T-cell (primary cell): ENCODE measurements at regions not wholly inside any gene's neighbourhood (a gene's known extent, or its start where the extent isn't known, plus 50 kb on each side); places are given as distances from the start of the nearest gene placed in this dataset.

Experiments used
- ATAC-seq, 4 experiments: fragments of 200-7000 bp in 3 of 4; fragments of 150-1000 bp in 1 of 4; cut with Tn5 transposase; replicated peaks in 1 of 4; 1 replicate in 3 of 4; 2 replicates in 1 of 4; pipeline ENCODE4 v1.10.0; 2021; ENCODE audit warnings: moderate library complexity in 3 of 4, mild to moderate bottlenecking in 2 of 4, moderate number of reproducible peaks in 1 of 4
- CTCF ChIA-PET, 2 donors: fragments of 300-600 bp; sonication (Branson Sonifier 250); formaldehyde crosslinking; loops; one replicate each; lab custom pipeline; 2022; ENCODE audit warnings: antibody characterized with exemption in 2 of 2; lab: Charles Lee
- POLR2A ChIA-PET, 2 donors: fragments of 300-600 bp; sonication (Branson Sonifier 250); formaldehyde crosslinking; loops; one replicate each; lab custom pipeline; 2022; ENCODE audit warnings: antibody characterized with exemption in 2 of 2; lab: Charles Lee
- DNase-seq, 35 experiments: peaks; one replicate each; pipeline versions ENCODE4 v3.0.0 to v3.0.0-alpha.2; 2013 to 2023
- H3K27ac ChIP-seq: one replicate; pipeline ENCODE4 v1.5.1; 2013; ENCODE audit warnings: low read length
- H3K27me3 ChIP-seq, 2 experiments: replicated peaks in 1 of 2; 1 replicate in 1 of 2; 2 replicates in 1 of 2; pipeline versions ENCODE4 v1.6.1 to v1.7.0; 2013; ENCODE audit warnings: low read length in 1 of 2, mixed read lengths in 1 of 2; ENCODE audit not compliant: control insufficient read depth in 2 of 2, insufficient read depth in 2 of 2; ENCODE audit errors: extremely low read depth in 1 of 2
- H3K36me3 ChIP-seq, 2 donors: 1 replicate in 1 of 2; 2 replicates in 1 of 2; pipeline versions ENCODE4 v1.6.1 to v1.7.0; 2013; ENCODE audit warnings: low read length in 1 of 2; ENCODE audit not compliant: control insufficient read depth in 2 of 2, insufficient read depth in 1 of 2; ENCODE audit errors: extremely low read depth in 1 of 2
- H3K4me1 ChIP-seq, 2 experiments: 1 replicate in 1 of 2; 2 replicates in 1 of 2; pipeline versions ENCODE4 v1.6.1 to v1.7.0; 2013; ENCODE audit warnings: low read length in 2 of 2, mixed read lengths in 1 of 2; ENCODE audit not compliant: insufficient read depth in 2 of 2, control insufficient read depth in 1 of 2; ENCODE audit errors: extremely low read depth in 1 of 2
- H3K4me3 ChIP-seq, 2 donors: 1 replicate in 1 of 2; 2 replicates in 1 of 2; pipeline versions ENCODE4 v1.5.1 to v1.7.0; 2013; ENCODE audit warnings: mild to moderate bottlenecking in 2 of 2, low read length in 1 of 2, moderate library complexity in 1 of 2; ENCODE audit not compliant: control insufficient read depth in 1 of 2; ENCODE audit errors: extremely low read depth in 1 of 2
- H3K9me3 ChIP-seq: 2 replicates; pipeline ENCODE4 v1.7.0; 2013
- H3K27ac Mint-ChIP-seq, 2 donors: one replicate each; pipeline ENCODE4 v1.8.0; 2020 to 2021; ENCODE audit warnings: mild to moderate bottlenecking in 2 of 2, mixed read lengths in 2 of 2
- H3K27me3 Mint-ChIP-seq, 2 donors: one replicate each; pipeline ENCODE4 v1.8.0; 2021 to 2022; ENCODE audit warnings: mixed read lengths in 2 of 2
- H3K36me3 Mint-ChIP-seq: one replicate; pipeline ENCODE4 v1.8.0; 2021; ENCODE audit warnings: mixed read lengths
- H3K4me1 Mint-ChIP-seq, 3 donors: one replicate each; pipeline ENCODE4 v1.8.0; 2020 to 2022; ENCODE audit warnings: mixed read lengths in 3 of 3, mild to moderate bottlenecking in 1 of 3
- H3K4me3 Mint-ChIP-seq, 3 donors: one replicate each; pipeline ENCODE4 v1.8.0; 2020 to 2022; ENCODE audit warnings: mild to moderate bottlenecking in 3 of 3, mixed read lengths in 3 of 3, moderate library complexity in 3 of 3
- H3K9me3 Mint-ChIP-seq, 3 donors: one replicate each; pipeline ENCODE4 v1.8.0; 2020 to 2022; ENCODE audit warnings: mixed read lengths in 3 of 3
- WGBS: methylation state at CpG from one replicate; pipeline ENCODE4 v1.1.5; 2013; ENCODE audit warnings: missing lambda C conversion rate; ENCODE audit not compliant: insufficient coverage; 5-methylcytosine and 5-hydroxymethylcytosine counted together

DNA sequence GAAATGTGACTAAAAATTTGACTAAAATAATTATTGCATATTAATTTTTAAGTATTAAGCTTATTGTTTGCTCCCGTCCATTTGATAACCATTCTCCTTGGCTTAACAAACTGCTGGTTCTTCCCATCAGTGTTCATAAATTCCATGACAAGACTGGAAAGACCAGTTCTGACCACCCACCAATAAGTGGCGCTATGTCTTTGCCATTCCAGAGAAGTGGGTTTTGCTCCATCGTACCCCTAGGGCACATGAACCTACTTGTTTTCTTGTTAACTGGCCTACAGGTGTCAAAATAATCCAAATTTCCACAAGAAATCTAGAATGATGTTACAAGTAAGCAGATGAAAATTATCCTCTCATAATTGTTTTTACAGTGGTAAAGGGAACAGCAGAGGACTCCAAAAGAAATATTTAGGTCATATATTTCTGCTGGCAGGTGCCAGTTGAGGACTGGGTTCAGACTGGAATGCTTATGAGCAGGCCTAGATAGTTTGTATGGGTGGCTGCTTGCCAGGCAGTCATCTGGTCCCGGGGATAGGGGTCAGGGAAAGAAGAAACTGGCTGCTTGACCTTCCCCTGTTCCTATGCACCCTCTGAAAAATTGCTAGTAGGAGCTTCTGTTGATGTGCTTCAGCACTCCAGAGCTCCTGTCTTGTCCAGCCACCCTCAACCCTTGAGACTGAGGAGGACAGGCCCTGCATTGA, 283.1 kb upstream of the ADAMTSL1 start:
- no peaks in the 10 kb centered on the region for H3K4me1 ChIP-seq
- no peak overlapping the region for H3K4me3 Mint-ChIP-seq
- H3K36me3 Mint-ChIP-seq: no peaks in the 10 kb centered on the region
- no peak overlapping the region for H3K27ac Mint-ChIP-seq
- ATAC-seq: no peak
- H3K27me3 Mint-ChIP-seq: no peaks in the 10 kb centered on the region
- no peak overlapping the region for H3K27ac ChIP-seq
- H3K27me3 ChIP-seq: no peaks in the 10 kb centered on the region
- WGBS: no CpG with 5 or more reads among the region's 4 CpGs
- H3K9me3 Mint-ChIP-seq: no peaks in the 10 kb centered on the region
- H3K4me3 ChIP-seq: no peak overlapping the region
- H3K4me1 Mint-ChIP-seq: no peaks in the 10 kb centered on the region
- no peaks in the 10 kb centered on the region for H3K36me3 ChIP-seq
- ChIA-PET POLR2A (no interaction called here), CTCF (no interaction called here)
- DNase-seq: no peak
- H3K9me3 ChIP-seq: no peaks in the 10 kb centered on the region

GRCh38 chr9:18194316-18194715, 279.6 kb upstream of the ADAMTSL1 start:
- H3K27ac ChIP-seq: no peak overlapping the region
- H3K27ac Mint-ChIP-seq: no peak overlapping the region
- H3K36me3 ChIP-seq: no peaks in the 10 kb centered on the region
- ChIA-PET POLR2A (no interaction called here), CTCF (no interaction called here)
- no peaks in the 10 kb centered on the region for H3K9me3 ChIP-seq
- no peak overlapping the region for H3K4me3 Mint-ChIP-seq
- no peaks in the 10 kb centered on the region for H3K36me3 Mint-ChIP-seq
- peaks cover 0 to 5% (median 0%) of the 10 kb centered on the region in 3 donors for H3K9me3 Mint-ChIP-seq
- no peaks in the 10 kb centered on the region for H3K4me1 Mint-ChIP-seq
- WGBS: 56% methylated on average over 2 of the region's 3 CpGs
- no peak for DNase-seq
- peaks cover 0 to 5% of the 10 kb centered on the region in 2 donors for H3K27me3 Mint-ChIP-seq
- ATAC-seq: no peak
- no peaks in the 10 kb centered on the region for H3K4me1 ChIP-seq
- no peak overlapping the region for H3K4me3 ChIP-seq
- H3K27me3 ChIP-seq: no peaks in the 10 kb centered on the region

- H3K9me3 ChIP-seq: no peaks in the 10 kb centered on the region
- ATAC-seq (no peak), DNase-seq (no peak)
- Mint-ChIP-seq H3K4me1 (no peaks in the 10 kb centered on the region), H3K4me3 (no peak overlapping the region), H3K9me3 (peaks cover 0 to 5% (median 0%) of the 10 kb centered on the region in 3 donors), H3K36me3 (no peaks in the 10 kb centered on the region), H3K27me3 (peaks cover 0 to 5% of the 10 kb centered on the region in 2 donors), H3K27ac (no peak overlapping the region)
- CTCF ChIA-PET: no interaction called here
- H3K36me3 ChIP-seq: no peaks in the 10 kb centered on the region
- H3K4me3 ChIP-seq: no peak overlapping the region
- POLR2A ChIA-PET: no interaction called here
- WGBS: 100% methylated on average over 1 of the region's 3 CpGs
- no peaks in the 10 kb centered on the region for H3K27me3 ChIP-seq
- no peaks in the 10 kb centered on the region for H3K4me1 ChIP-seq
- no peak overlapping the region for H3K27ac ChIP-seq
These were observed 278.7 kb upstream of the ADAMTSL1 start for GRCh38 chr9:18195223-18195622.

GRCh38 chr9:18202924-18203323, 271.0 kb upstream of the ADAMTSL1 start:
- DNase-seq (no peak), ATAC-seq (no peak)
- peaks cover 0 to 1% of the 10 kb centered on the region in 2 donors for H3K27me3 Mint-ChIP-seq
- H3K27ac ChIP-seq: no peak overlapping the region
- no peak overlapping the region for H3K4me3 Mint-ChIP-seq
- H3K9me3 Mint-ChIP-seq: peaks cover 0 to 8% (median 0%) of the 10 kb centered on the region in 3 donors
- H3K4me1 ChIP-seq: no peaks in the 10 kb centered on the region
- ChIA-PET POLR2A (no interaction called here), CTCF (no interaction called here)
- no peak overlapping the region for H3K4me3 ChIP-seq
- no peak overlapping the region for H3K27ac Mint-ChIP-seq
- no peaks in the 10 kb centered on the region for H3K4me1 Mint-ChIP-seq
- no peaks in the 10 kb centered on the region for H3K9me3 ChIP-seq
- 73% methylated on average over 2 of the region's 4 CpGs for WGBS
- no peaks in the 10 kb centered on the region for H3K27me3 ChIP-seq
- no peaks in the 10 kb centered on the region for H3K36me3 ChIP-seq
- no peaks in the 10 kb centered on the region for H3K36me3 Mint-ChIP-seq

- 86% methylated on average over 1 of the region's 3 CpGs for WGBS
- Histone ChIP-seq H3K4me3 (no peak overlapping the region), H3K27me3 (no peaks in the 10 kb centered on the region), H3K9me3 (no peaks in the 10 kb centered on the region), H3K27ac (no peak overlapping the region), H3K4me1 (no peaks in the 10 kb centered on the region), H3K36me3 (no peaks in the 10 kb centered on the region)
- ATAC-seq (no peak), DNase-seq (no peak)
- Mint-ChIP-seq H3K27ac (no peak overlapping the region), H3K4me1 (no peaks in the 10 kb centered on the region), H3K27me3 (peaks cover 0 to 1% of the 10 kb centered on the region in 2 donors), H3K4me3 (no peak overlapping the region), H3K36me3 (no peaks in the 10 kb centered on the region), H3K9me3 (peaks cover 0 to 3% (median 0%) of the 10 kb centered on the region in 3 donors)
- POLR2A ChIA-PET: no interaction called here
- CTCF ChIA-PET: no interaction called here
These were observed 266.2 kb upstream of the ADAMTSL1 start for GRCh38 chr9:18207735-18208134.

GRCh38 chr9:18208166-18209059, 265.5 kb upstream of the ADAMTSL1 start:
- no peak for ATAC-seq
- no peak overlapping the region for H3K27ac ChIP-seq
- ChIA-PET CTCF (no interaction called here), POLR2A (no interaction called here)
- 0% methylated on average over 1 of the region's 3 CpGs for WGBS
- H3K4me3 Mint-ChIP-seq: no peak overlapping the region
- H3K36me3 Mint-ChIP-seq: no peaks in the 10 kb centered on the region
- H3K4me1 ChIP-seq: no peaks in the 10 kb centered on the region
- H3K9me3 ChIP-seq: no peaks in the 10 kb centered on the region
- no peak overlapping the region for H3K27ac Mint-ChIP-seq
- DNase-seq: no peak
- peaks cover 0 to 1% of the 10 kb centered on the region in 2 donors for H3K27me3 Mint-ChIP-seq
- H3K36me3 ChIP-seq: no peaks in the 10 kb centered on the region
- no peaks in the 10 kb centered on the region for H3K27me3 ChIP-seq
- H3K4me3 ChIP-seq: no peak overlapping the region
- peaks cover 0 to 7% (median 0%) of the 10 kb centered on the region in 3 donors for H3K9me3 Mint-ChIP-seq
- no peaks in the 10 kb centered on the region for H3K4me1 Mint-ChIP-seq
